Fibroblast of the aortic adventitia (primary cell): ENCODE measurements at regions not wholly inside any gene's neighbourhood (a gene's known extent, or its start where the extent isn't known, plus 50 kb on each side); places are given as distances from the start of the nearest gene placed in this dataset.

Source experiments
- DNase-seq: peaks from one replicate; pipeline ENCODE4 v3.0.0-alpha.2; 2010; ENCODE audit warnings: low read depth
- H3K4me3 ChIP-seq: 2 replicates; pipeline ENCODE4 v1.5.1; 2011; ENCODE audit warnings: low read depth, mild to moderate bottlenecking, control low read depth, low read length, moderate library complexity
- TF ChIP-seq, protein P1 (sequence below): IDR thresholded peaks from 2 replicates; pipeline ENCODE4 v1.5.1; 2011; ENCODE audit warnings: mild to moderate bottlenecking, low read length, control low read depth, inconsistent platforms; ENCODE audit not compliant: insufficient read depth

DNA sequence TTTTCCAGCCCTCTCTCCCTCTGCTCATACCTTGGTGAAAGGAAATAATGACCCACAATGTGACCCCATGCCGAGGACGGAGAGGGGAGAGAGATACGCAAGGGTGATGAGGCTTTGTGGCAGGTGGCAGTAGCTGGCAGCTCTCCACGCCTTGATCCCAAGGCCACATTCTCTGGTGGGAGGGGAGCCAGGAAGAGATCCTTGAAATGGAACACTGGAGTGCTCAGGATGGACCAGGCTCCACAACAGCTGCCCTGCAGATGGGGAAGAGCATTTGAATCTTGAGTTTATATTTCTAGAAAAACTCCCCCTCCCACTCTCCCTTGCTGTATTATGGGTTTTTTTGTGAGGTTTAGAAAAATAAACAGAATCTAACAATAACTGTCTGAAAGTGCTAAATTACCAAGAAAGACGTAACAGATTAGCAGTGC lies 61.6 kb upstream of the CDON start:
- H3K4me3 ChIP-seq = no peak overlapping the region
- no peak for DNase-seq
- TF ChIP-seq, protein P1, sequence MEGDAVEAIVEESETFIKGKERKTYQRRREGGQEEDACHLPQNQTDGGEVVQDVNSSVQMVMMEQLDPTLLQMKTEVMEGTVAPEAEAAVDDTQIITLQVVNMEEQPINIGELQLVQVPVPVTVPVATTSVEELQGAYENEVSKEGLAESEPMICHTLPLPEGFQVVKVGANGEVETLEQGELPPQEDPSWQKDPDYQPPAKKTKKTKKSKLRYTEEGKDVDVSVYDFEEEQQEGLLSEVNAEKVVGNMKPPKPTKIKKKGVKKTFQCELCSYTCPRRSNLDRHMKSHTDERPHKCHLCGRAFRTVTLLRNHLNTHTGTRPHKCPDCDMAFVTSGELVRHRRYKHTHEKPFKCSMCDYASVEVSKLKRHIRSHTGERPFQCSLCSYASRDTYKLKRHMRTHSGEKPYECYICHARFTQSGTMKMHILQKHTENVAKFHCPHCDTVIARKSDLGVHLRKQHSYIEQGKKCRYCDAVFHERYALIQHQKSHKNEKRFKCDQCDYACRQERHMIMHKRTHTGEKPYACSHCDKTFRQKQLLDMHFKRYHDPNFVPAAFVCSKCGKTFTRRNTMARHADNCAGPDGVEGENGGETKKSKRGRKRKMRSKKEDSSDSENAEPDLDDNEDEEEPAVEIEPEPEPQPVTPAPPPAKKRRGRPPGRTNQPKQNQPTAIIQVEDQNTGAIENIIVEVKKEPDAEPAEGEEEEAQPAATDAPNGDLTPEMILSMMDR = no peak

DNA sequence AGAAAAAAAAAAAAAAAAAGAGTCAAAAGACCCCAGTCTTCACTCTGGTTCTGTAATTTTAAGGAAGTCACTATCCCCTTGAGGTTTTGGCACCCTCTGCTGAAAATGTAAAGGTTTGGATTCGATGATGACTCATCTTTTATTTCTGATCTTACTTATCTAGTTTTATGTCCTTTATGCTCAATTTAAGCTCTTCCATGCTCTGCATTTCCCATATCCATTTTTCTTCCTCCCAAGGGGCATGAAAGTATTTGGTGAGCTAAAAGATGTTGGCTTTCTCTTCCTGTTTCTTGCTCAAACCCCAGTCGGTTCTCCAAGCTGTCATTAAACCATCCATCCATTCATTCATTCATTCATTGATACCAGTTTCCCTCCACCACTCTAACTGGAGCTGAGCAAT lies 61.0 kb upstream of the CDON start:
- DNase-seq = peak; percentile 82
- H3K4me3 ChIP-seq = no peak overlapping the region
- TF ChIP-seq, protein P1 = no peak

GRCh38 chr11:126122863-126123262 lies 60.2 kb upstream of the CDON start:
- H3K4me3 ChIP-seq = no peak overlapping the region
- DNase-seq = peak; percentile 82
- TF ChIP-seq, protein P1 = no peak

GRCh38 chr11:126121296-126121695 lies 58.6 kb upstream of the CDON start:
- no peak overlapping the region for H3K4me3 ChIP-seq
- TF ChIP-seq, protein P1 = no peak

GRCh38 chr11:126118806-126119205 lies 56.1 kb upstream of the CDON start:
- TF ChIP-seq, protein P1 = no peak
- H3K4me3 ChIP-seq = no peak overlapping the region
- DNase-seq = no peak

More at GRCh38 chr11:126121296-126121695, 58.6 kb upstream of the CDON start:
- no peak for DNase-seq

DNA sequence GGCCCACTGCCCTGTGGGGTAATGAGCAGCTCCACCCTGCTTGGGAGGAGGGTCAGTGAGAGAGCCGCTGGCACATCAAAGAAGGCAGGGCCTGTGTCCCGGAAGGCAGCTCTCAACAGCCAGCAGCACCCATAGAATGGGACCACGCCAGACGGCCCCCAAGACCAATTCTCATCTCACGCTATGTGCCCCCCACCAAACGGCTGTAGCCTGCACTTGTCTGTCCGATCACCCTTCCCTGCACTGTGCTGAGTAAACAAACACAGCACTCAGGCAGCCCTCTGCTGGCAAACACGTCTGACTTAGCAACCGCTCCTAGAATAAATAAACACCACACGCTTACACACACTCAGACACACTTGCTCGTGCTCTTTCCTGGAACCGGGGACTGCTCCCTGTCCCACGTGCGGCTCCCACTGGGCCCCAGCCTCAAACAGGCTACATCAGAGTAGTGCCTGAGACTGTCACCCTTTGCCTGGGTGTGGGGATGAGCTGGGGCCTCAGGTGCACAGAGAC lies 53.2 kb upstream of the CDON start:
- TF ChIP-seq, protein P1 = peak; percentile 38
- no peak overlapping the region for H3K4me3 ChIP-seq
- peak; percentile 89 for DNase-seq

- DNase-seq = peak; percentile 34
- no peak overlapping the region for H3K4me3 ChIP-seq
- TF ChIP-seq, protein P1 = no peak
Observed at GRCh38 chr11:126115127-126115495, 52.4 kb upstream of the CDON start.
